HFFc6 (cell line): ENCODE measurements at regions not wholly inside any gene's neighbourhood (a gene's known extent, or its start where the extent isn't known, plus 50 kb on each side); places are given as distances from the start of the nearest gene placed in this dataset.

Source experiments
- DNase-seq: peaks from one replicate; pipeline ENCODE4 v3.0.0-alpha.2; 2018
- H3K27ac Mint-ChIP-seq: 2 replicates; pipeline ENCODE4 v1.8.0; 2020; ENCODE audit warnings: mild to moderate bottlenecking, mixed read lengths
- H3K27me3 Mint-ChIP-seq: 2 replicates; pipeline ENCODE4 v1.8.0; 2021; ENCODE audit warnings: mild to moderate bottlenecking, moderate library complexity, mixed read lengths; ENCODE audit not compliant: insufficient read depth
- H3K36me3 Mint-ChIP-seq: 2 replicates; pipeline ENCODE4 v1.8.0; 2021; ENCODE audit warnings: low read depth, mixed read lengths
- H3K4me1 Mint-ChIP-seq: 2 replicates; pipeline ENCODE4 v1.8.0; 2020; ENCODE audit warnings: low read depth, mixed read lengths
- H3K4me3 Mint-ChIP-seq: 2 replicates; pipeline ENCODE4 v1.8.0; 2020; ENCODE audit warnings: mild to moderate bottlenecking, moderate library complexity, mixed read lengths
- H3K9me3 Mint-ChIP-seq: 2 replicates; pipeline ENCODE4 v1.8.0; 2020; ENCODE audit warnings: mild to moderate bottlenecking, mixed read lengths
- TF ChIP-seq, protein P1 (sequence below): fragments of 200-600 bp; sonication (generic); IDR thresholded peaks from 2 replicates; pipeline ENCODE4 v1.5.0; 2021; ENCODE audit warnings: antibody characterized with exemption, mild to moderate bottlenecking

DNA sequence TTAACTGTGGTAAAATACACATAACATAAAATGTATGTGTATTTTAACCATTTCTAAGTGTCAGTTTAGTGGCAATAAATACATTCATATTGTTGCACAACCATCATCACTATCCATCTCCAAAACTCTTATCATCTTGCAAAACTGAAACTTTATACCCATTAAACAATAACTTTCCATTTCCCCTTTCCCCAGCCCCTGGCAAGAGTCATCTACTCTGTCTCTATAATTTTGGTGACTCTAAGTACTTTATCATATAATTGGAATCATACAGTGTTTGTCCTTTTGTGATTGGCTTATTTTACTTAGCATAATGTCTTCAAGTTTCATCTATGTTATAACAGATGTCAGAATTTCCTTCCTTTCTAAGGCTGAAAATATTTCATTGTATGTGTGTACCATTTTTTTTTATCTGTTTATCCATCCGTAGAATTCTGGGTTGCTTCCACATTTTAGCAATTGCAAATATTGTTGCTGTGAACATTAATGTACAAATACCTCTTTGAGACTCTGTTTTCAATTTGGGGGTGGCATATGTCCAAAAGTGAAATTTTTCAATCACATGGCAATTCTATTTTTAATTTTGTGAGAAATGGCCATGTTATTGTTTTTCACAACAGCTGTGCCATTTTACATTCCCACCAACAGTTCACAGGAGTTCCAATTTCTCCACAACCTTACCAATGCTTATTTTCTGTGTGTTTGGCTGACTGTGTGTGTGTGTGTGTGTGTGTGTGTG lies 153.9 kb upstream of the GORAB start:
- Mint-ChIP-seq H3K4me1 (peaks cover 24% of the 10 kb centered on the region), H3K4me3 (no peak overlapping the region), H3K36me3 (no peaks in the 10 kb centered on the region), H3K27me3 (no peaks in the 10 kb centered on the region; the same call in 1 of the 2 replicates), H3K9me3 (no peaks in the 10 kb centered on the region), H3K27ac (no peak overlapping the region)
- TF ChIP-seq, protein P1, sequence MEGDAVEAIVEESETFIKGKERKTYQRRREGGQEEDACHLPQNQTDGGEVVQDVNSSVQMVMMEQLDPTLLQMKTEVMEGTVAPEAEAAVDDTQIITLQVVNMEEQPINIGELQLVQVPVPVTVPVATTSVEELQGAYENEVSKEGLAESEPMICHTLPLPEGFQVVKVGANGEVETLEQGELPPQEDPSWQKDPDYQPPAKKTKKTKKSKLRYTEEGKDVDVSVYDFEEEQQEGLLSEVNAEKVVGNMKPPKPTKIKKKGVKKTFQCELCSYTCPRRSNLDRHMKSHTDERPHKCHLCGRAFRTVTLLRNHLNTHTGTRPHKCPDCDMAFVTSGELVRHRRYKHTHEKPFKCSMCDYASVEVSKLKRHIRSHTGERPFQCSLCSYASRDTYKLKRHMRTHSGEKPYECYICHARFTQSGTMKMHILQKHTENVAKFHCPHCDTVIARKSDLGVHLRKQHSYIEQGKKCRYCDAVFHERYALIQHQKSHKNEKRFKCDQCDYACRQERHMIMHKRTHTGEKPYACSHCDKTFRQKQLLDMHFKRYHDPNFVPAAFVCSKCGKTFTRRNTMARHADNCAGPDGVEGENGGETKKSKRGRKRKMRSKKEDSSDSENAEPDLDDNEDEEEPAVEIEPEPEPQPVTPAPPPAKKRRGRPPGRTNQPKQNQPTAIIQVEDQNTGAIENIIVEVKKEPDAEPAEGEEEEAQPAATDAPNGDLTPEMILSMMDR, result no peak
- no peak for DNase-seq

DNA sequence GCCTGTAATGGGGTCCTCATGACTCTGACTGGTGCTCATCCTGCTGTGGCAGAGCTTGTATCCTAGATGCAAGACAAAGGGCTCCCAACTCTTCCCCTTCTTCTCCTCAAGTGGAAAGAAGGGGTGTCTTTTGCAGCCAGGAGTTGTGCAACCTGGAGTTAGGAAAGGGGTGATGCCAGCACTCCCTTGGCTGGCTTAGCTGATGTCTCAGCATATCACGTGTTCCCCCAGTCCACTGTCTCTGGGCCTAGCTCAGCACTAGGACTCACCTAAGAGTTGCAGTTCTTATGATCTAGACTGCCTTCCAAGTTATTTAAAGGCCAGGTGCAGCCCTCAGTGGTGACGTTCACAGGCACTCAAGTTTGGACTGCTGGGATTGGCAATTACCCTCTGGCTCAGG lies 146.2 kb upstream of the GORAB start:
- H3K9me3 Mint-ChIP-seq, result no peaks in the 10 kb centered on the region
- H3K4me1 Mint-ChIP-seq, result no peaks in the 10 kb centered on the region; the same call in 1 of the 2 replicates
- no peak overlapping the region for H3K27ac Mint-ChIP-seq
- H3K27me3 Mint-ChIP-seq, result no peaks in the 10 kb centered on the region
- no peak overlapping the region for H3K4me3 Mint-ChIP-seq
- DNase-seq, result no peak
- H3K36me3 Mint-ChIP-seq, result no peaks in the 10 kb centered on the region
- TF ChIP-seq, protein P1, result no peak

DNA sequence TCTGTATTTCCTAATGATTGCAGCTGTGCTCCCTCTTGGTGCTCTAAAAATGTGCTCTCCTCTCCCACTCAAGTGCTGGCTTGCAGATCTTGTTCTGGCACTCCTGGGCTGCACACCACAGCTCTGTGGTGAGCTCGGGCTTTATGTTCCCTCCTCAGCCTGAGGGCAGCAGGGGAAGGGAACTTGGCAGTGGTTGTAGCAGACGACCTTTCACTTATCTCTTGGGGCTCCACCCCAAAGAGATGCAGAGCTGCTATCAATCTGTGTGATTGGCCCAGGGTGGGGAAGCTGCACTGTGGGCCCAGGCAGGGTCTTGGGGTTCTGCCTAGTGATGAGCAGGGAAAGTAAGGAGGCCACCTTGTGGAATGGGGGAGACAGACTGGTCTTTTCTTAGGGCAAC lies 143.5 kb upstream of the GORAB start:
- TF ChIP-seq, protein P1, result no peak

DNA sequence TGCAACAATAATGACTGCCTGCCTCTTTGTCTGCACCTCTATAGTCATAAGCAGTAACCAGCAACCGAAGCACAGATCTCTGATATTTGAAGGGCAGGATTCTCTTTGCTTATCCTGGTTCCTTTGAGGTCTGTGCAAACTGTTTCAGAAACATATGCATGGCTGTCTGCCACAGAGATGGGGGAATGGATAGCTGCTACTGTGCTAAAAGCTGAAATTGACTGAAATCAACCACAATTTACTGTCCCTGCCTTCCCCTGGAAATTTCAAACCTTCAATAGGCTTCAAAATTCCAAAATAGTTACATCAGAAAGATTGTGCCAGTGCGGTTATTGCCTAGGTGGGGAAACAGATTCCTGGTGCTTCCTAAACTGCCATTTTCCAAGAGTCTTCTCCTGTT lies 136.8 kb upstream of the GORAB start:
- TF ChIP-seq, protein P1, result no peak
- Mint-ChIP-seq H3K4me1 (peaks cover 13% of the 10 kb centered on the region), H3K9me3 (peaks cover 7% of the 10 kb centered on the region; the same call in 1 of the 2 replicates), H3K27ac (no peak overlapping the region), H3K27me3 (no peaks in the 10 kb centered on the region; the same call in 1 of the 2 replicates), H3K4me3 (no peak overlapping the region), H3K36me3 (peaks cover 4% of the 10 kb centered on the region; the same call in 1 of the 2 replicates)
- no peak for DNase-seq

More for the DNA sequence above, 143.5 kb upstream of the GORAB start:
- Mint-ChIP-seq H3K4me3 (no peak overlapping the region), H3K36me3 (0 out of 2 replicates have a peak, but pooled peaks cover 4% of the 10 kb centered on the region), H3K4me1 (no peaks in the 10 kb centered on the region; the same call in 1 of the 2 replicates), H3K27ac (no peak overlapping the region), H3K27me3 (no peaks in the 10 kb centered on the region; the same call in 1 of the 2 replicates), H3K9me3 (peaks cover under 1% of the 10 kb centered on the region; the same call in 1 of the 2 replicates)
- no peak for DNase-seq

DNA sequence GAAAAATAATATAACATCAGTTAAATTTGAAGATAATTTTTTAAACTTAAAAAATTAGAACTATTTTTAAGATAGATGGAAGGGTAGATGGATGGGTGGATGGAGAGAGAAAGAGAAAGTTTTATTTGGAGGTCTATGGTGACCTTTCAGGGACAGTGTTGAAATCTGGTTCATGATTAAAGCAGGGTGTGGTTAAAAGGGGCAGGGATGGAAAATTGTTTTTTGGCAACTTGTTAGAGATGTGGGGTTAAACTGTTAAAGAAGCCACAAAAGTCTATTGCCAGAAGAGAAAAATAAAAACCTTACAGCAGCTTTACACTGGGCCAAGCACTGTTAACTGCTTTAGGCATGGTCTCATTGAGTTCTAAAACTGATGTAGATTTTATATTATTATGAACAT lies 134.9 kb upstream of the GORAB start:
- Mint-ChIP-seq H3K27ac (no peak overlapping the region), H3K4me1 (peaks cover 32% of the 10 kb centered on the region)
- TF ChIP-seq, protein P1, result no peak

More for the DNA sequence above, 134.9 kb upstream of the GORAB start:
- DNase-seq, result no peak
- H3K9me3 Mint-ChIP-seq, result peaks cover 7% of the 10 kb centered on the region; the same call in 1 of the 2 replicates
- H3K27me3 Mint-ChIP-seq, result no peaks in the 10 kb centered on the region
- no peak overlapping the region for H3K4me3 Mint-ChIP-seq
- peaks cover 4% of the 10 kb centered on the region; the same call in 1 of the 2 replicates for H3K36me3 Mint-ChIP-seq
